ENCODE measurements at regions not wholly inside any gene's neighbourhood (a gene's known extent, or its start where the extent isn't known, plus 50 kb on each side); places are given as distances from the start of the nearest gene placed in this dataset.
"Not testable (repeated sequence)": the region's sequence is repeated elsewhere in the genome, so short reads cannot be mapped to it uniquely, and the experiment has no call there.

GRCh38 chr15:66635006-66635405, 67.0 kb upstream of the SMAD6 start:
- Histone ChIP-seq H3K27me3 (no peaks in the 10 kb centered on the region), H3K4me1 (peaks cover 19 to 25% (median 23%) of the 10 kb centered on the region in 4 donors), H3K27ac (peak overlapping the region; percentile 29 to 87 (median 80)), H3K4me3 (no peak overlapping the region), H3K9me3 (no peaks in the 10 kb centered on the region), H3K36me3 (no peaks in the 10 kb centered on the region)
- WGBS, 2 donors, result 69 to 83% methylated on average over 5 of the region's 5 CpGs
- TF ChIP-seq POLR2A (IDR thresholded peaks at IDR 0.05), result no peak
- TF ChIP-seq EP300 (IDR thresholded peaks at IDR 0.05), result no peak
- TF ChIP-seq POLR2AphosphoS5 (IDR thresholded peaks at IDR 0.05), result no peak
- no peak for TF ChIP-seq CTCF (IDR thresholded peaks at IDR 0.05)
- DNase-seq (no peak), ATAC-seq (ENCODE audit: low FRiP score in 2 of 2) (no peak)

DNA sequence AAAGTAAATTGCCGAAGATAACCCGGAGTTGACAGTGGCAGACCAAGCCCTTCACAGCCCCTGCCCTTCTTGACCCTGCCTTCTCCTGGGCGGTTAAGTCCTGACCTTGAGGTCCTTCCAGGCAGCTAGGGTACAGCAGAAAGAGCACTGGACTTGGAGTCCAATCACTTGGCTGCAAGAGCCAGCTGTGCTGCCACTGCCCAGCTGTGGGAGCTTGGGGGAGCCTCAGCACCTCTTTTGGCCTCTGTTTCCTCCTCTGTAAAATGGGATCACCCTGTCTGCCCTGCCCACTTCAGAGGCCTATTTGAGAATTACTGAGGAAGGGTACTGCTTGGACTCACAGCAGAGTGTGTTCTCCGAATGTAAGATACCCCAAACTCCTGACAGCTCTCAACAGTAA, 66.2 kb upstream of the SMAD6 start:
- H3K27ac ChIP-seq, result peak overlapping the region; percentile 29 to 87 (median 80)
- H3K27me3 ChIP-seq, result no peaks in the 10 kb centered on the region
- ATAC-seq (ENCODE audit: low FRiP score in 2 of 2), result no peak
- H3K36me3 ChIP-seq, result no peaks in the 10 kb centered on the region
- no peak for DNase-seq
- no peaks in the 10 kb centered on the region for H3K9me3 ChIP-seq
- no peak for TF ChIP-seq EP300 (IDR thresholded peaks at IDR 0.05)
- TF ChIP-seq POLR2A (IDR thresholded peaks at IDR 0.05), result no peak
- no peak for TF ChIP-seq POLR2AphosphoS5 (IDR thresholded peaks at IDR 0.05)
- TF ChIP-seq CTCF (IDR thresholded peaks at IDR 0.05), result no peak
- H3K4me1 ChIP-seq, result peaks cover 11 to 24% (median 18%) of the 10 kb centered on the region in 4 donors
- 83 to 100% methylated on average over 2 to 4 of the region's 4 CpGs for WGBS, 2 donors
- no peak overlapping the region for H3K4me3 ChIP-seq

DNA sequence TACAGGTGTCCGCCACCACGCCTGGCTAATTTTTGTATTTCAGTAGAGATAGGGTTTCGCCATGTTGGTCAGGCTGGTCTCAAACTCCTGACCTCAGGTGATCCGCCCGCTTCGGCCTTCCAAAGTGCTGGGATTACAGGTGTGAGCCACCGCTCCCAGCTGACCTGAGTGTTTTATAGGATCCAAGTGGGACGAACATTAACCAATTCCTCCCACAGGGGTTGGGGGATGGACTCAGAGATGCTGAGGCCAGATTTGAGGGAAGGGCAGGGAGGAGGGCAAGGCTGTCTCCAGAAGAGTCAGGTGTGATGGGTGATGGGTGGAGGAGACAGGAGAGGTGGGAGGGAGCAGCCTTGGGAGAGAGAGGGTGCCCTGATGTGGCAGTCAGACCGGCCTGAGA, 65.0 kb upstream of the SMAD6 start:
- Histone ChIP-seq H3K27ac (peak overlapping the region in 1 of 4 donors; percentile 48), H3K4me1 (peaks cover 6 to 24% (median 14%) of the 10 kb centered on the region in 4 donors)
- not testable (repeated sequence) for H3K4me3 ChIP-seq; H3K9me3 ChIP-seq; H3K36me3 ChIP-seq; ATAC-seq (ENCODE audit: low FRiP score in 2 of 2); H3K27me3 ChIP-seq; DNase-seq
- 95% methylated on average over 7 to 8 of the region's 9 CpGs for WGBS, 2 donors

GRCh38 chr15:66638377-66638776, 63.7 kb upstream of the SMAD6 start:
- Histone ChIP-seq H3K9me3 (no peaks in the 10 kb centered on the region), H3K4me1 (peaks cover 16 to 21% (median 16%) of the 10 kb centered on the region in 4 donors), H3K27me3 (no peaks in the 10 kb centered on the region), H3K4me3 (no peak overlapping the region), H3K36me3 (no peaks in the 10 kb centered on the region), H3K27ac (peak overlapping the region in 2 of 4 donors; percentile 8 to 16)
- 69 to 70% methylated on average over 6 of the region's 6 CpGs for WGBS, 2 donors
- DNase-seq (no peak), ATAC-seq (ENCODE audit: low FRiP score in 2 of 2) (no peak)
- TF ChIP-seq POLR2A (IDR thresholded peaks at IDR 0.05) (no peak), CTCF (IDR thresholded peaks at IDR 0.05) (no peak), POLR2AphosphoS5 (IDR thresholded peaks at IDR 0.05) (no peak), EP300 (IDR thresholded peaks at IDR 0.05) (no peak)

GRCh38 chr15:66641485-66642315, 60.3 kb upstream of the SMAD6 start:
- H3K4me3 ChIP-seq, result no peak overlapping the region
- ATAC-seq (ENCODE audit: low FRiP score in 2 of 2) (no peak), DNase-seq (no peak)
- 92 to 96% methylated on average over 5 of the region's 5 CpGs for WGBS, 2 donors
- H3K27me3 ChIP-seq, result no peaks in the 10 kb centered on the region
- peak overlapping the region in 3 of 4 donors; percentile 51 to 89 (median 87) for H3K27ac ChIP-seq
- H3K9me3 ChIP-seq, result no peaks in the 10 kb centered on the region
- H3K36me3 ChIP-seq, result no peaks in the 10 kb centered on the region
- TF ChIP-seq EP300 (IDR thresholded peaks at IDR 0.05), result no peak
- no peak for TF ChIP-seq CTCF (IDR thresholded peaks at IDR 0.05)
- no peak for TF ChIP-seq POLR2A (IDR thresholded peaks at IDR 0.05)
- no peak for TF ChIP-seq POLR2AphosphoS5 (IDR thresholded peaks at IDR 0.05)
- peaks cover 13 to 26% (median 18%) of the 10 kb centered on the region in 4 donors for H3K4me1 ChIP-seq

Measured in upper lobe of left lung (tissue), 6 donors.